Activated gamma-delta T cell treated with Interleukin-2 at 50 U/mL for 16 hours (primary cell): ENCODE measurements at regions not wholly inside any gene's neighbourhood (a gene's known extent, or its start where the extent isn't known, plus 50 kb on each side); places are given as distances from the start of the nearest gene placed in this dataset.

ENCODE experiments used
- DNase-seq: peaks from one replicate; pipeline ENCODE4 v3.0.0-alpha.2; 2020

- no peak for DNase-seq
Observed at GRCh38 chr15:46763091-46763490, 954.2 kb upstream of the SEMA6D start.

DNA sequence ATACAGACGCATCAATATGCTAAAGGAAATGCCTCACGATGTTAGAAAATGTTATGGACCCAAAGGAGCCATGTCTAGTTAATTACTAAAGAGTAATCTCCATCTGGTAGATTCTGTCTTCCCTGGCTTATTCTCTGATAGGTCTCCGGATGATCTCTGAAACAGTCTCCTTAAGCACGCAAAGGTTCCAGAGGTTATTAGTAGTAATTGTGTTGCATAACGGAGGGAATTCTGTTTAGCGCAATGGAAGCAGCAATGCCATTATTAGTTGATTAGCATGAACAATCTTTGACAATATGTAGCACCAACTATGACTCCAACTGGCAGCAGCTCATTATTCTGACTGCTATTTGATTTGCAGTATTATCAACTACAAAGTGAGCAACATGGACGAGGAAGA, 952.5 kb upstream of the SEMA6D start:
- DNase-seq, result no peak

- no peak for DNase-seq
Observed at GRCh38 chr15:46766021-46766420, 951.3 kb upstream of the SEMA6D start.

GRCh38 chr15:46768287-46768686, 949.0 kb upstream of the SEMA6D start:
- DNase-seq, result no peak

GRCh38 chr15:46773016-46773415, 944.3 kb upstream of the SEMA6D start:
- no peak for DNase-seq

- DNase-seq, result no peak
Observed at GRCh38 chr15:46778876-46779275, 938.4 kb upstream of the SEMA6D start.

- DNase-seq, result no peak
Observed at GRCh38 chr15:46786590-46787285, 930.6 kb upstream of the SEMA6D start.

DNA sequence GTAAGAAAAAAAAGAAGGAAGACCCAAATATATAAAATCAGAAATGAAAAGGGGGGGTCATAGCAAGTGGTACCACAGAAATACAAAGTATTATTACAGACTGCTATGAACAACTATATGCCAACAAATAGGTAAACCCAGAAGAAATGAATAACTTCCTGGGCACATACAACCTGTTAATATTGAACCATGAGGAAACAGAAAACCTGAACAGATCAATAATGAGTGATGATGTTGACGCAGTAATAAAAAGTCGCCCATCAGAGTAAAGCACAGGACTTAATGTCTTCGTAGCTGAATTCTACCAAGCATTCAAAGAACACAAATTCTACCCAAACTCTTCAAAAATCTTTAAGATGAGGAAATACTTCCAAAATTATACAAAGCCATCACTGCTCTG, 921.6 kb upstream of the SEMA6D start:
- no peak for DNase-seq

DNA sequence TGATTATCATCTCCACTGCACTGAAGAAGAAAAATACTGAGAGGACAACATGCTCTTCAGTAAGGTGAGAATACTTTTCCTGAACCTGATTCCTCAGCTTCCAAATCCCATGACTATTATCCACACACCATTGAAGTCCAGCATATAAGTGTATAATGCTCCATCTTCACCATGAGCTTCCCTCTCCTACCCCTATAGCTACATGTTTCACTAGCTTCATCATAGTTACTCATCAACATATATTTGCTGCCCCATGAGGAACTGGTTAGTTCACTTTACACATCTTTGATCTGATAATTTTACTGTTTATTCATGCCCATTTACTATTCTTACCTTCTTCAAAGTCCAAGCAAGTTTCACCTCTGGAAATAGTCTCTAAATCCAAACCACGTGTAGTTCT, 908.5 kb upstream of the SEMA6D start:
- DNase-seq, result no peak

GRCh38 chr15:46815240-46815639, 902.1 kb upstream of the SEMA6D start:
- no peak for DNase-seq

GRCh38 chr15:46815765-46816164, 901.5 kb upstream of the SEMA6D start:
- no peak for DNase-seq

GRCh38 chr15:46848704-46849103, 868.6 kb upstream of the SEMA6D start:
- no peak for DNase-seq

DNA sequence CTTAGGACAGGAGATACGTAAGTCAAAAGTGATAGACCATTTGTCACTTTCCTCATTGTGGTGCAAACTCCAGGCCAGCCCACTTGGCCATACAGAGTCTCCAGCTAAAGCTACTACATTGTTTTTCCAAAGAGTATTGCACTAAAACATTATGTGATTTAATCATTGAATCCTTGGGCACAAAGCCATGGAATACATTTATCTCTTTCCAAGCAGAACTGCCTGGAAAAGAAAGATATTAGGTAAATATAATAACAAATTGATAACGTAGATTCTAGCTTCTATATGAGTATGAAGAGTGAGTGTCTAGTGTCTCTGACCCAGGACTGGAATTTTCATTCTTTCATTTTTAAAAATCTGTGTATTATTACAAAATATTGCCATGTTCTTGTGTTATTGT, 863.7 kb upstream of the SEMA6D start:
- DNase-seq, result no peak

- DNase-seq, result no peak
Observed at GRCh38 chr15:46854564-46854963, 862.7 kb upstream of the SEMA6D start.

DNA sequence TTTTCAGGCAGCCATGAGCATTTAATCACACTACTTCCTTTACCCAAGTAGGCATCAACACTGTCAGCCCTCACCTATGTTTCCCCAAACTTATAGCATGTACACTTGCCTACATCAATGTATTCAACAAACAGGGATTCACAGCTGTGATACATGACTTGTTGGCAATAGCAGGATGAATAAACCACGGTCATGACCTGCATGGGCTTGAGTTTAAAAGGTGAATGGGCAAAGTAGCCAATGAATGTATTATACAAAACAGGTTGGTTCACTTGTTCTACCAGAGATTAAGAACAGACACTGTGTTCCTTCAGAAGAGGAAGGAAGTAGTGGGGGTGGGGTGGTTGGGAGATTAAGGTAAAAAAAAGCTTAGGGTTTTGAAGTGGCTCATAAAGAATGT, 861.9 kb upstream of the SEMA6D start:
- DNase-seq, result no peak

DNA sequence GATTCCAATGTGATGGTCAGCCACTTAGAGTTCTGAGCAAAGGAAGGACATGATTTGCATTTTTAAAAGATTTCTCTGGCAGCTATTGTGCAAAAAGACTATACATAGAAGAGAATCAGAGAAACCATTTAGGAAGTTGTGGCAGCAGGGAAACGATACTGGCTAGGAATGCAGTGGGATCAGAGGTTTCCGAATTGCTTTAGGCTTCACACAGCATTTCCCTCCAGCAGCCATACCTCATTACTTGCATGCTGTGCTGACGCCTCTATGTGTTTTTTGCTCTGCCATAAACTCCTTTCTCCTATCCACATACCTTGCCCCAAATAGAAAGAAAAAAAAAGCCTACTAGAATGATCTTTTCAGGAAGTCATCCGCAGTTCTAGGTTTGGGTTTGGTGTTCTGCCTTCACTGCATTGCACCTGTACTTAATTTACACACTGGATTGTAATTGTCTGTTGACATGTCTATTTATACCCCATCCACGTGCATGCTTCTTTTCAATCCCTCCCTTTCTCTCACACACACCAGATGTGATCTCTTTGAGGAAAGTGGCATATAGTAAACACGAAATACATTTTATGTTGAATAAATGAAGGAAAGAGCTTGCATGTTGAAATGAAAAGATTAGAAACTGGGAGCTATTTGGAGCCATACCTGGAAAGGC, 860.3 kb upstream of the SEMA6D start:
- DNase-seq, result no peak

GRCh38 chr15:46858150-46858549, 859.2 kb upstream of the SEMA6D start:
- no peak for DNase-seq

DNA sequence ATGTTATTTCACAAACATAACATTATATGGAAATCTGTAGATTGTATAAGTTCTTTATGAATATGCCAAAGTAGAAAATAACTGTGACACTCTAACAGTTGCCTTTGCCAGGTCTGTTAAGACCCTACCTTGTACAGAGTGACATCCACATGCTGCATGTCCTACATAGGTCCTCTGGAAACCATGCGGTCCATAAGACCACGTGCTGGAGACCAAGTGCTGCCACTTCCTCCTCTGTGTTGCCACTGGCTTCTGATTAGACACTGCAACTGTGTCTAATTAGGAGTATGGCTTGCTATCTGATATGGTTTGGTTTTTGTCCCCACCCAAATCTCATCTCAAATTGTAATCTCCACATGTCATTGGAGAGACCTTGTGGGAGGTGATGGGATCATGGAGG, 855.5 kb upstream of the SEMA6D start:
- DNase-seq, result no peak

- no peak for DNase-seq
Observed at GRCh38 chr15:46865155-46865554, 852.1 kb upstream of the SEMA6D start.

DNA sequence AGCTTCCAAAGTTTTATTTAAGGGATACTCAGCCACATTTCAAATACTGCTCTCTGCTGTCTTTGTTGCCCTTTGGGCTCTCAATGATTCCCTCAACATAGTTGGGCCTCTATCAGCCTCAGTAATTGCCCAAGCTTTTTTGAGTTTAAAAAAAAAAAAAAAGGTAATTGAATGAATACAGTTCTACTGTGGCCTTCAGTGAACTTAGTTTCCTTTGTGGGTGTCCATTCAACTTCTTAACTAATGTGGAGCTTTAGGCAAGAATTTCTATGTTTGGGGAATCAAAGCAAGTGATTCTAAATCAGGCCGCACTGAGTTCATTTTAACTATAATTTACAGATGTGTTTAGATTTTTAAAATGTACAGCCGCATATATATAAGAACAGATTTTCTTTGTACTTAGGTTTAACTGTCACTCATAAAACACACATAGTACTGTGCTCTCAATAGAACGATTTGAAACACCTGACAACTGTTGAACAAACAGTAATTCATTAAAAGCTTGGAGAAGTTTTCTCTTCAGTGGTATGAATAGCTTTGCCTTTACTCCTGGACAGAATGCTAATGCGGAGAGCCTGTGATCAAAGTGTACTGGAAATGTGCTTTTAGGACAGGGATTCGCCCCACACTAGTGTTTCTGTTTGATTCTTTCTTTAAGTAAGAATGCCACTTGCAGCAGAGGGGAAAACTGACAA, 844.9 kb upstream of the SEMA6D start:
- DNase-seq, result no peak

- DNase-seq, result no peak
Observed at GRCh38 chr15:46872981-46873330, 844.3 kb upstream of the SEMA6D start.

DNA sequence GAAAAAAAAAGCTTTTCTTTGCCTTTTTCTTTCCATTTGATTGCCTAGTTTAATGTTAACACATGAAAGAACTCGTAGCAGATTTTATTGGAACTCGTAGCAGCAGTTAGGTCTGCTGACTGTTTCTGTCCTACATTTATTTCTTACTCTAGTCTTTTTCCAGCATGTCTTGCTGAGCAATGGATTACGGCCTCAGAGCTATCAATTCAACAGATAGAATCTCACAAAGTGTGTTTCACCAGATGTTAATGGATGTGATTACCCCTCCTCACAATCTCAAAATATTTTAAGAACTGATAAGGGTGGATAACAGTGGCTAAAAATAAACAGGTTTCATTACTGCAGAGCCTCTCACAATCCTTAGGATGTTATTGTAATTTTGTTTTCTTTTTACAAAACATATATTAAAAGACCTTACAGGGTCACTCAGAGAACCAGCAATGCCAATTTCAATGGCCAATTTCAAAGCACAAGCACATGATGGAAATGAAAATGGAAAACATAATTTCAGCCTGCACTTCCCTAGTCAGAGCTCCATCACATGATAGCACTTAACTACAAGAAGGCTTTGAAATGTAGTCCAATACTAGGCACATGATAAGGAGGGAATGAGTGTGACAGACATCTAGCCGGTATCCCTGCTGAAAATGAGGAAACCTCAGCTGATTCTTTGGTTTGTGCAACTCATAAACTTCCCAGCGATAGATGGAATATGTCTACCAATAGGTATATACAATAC, 838.1 kb upstream of the SEMA6D start:
- no peak for DNase-seq

- no peak for DNase-seq
Observed at GRCh38 chr15:46880791-46881190, 836.5 kb upstream of the SEMA6D start.
